GM21360 (cell line): ENCODE measurements at regions not wholly inside any gene's neighbourhood (a gene's known extent, or its start where the extent isn't known, plus 50 kb on each side); places are given as distances from the start of the nearest gene placed in this dataset.

ENCODE experiments used
- ATAC-seq: cut with Tn5 transposase; IDR thresholded peaks from one replicate; pipeline ENCODE4 v1.9.1; 2021; ENCODE audit warnings: mild to moderate bottlenecking, moderate library complexity; ENCODE audit not compliant: unreplicated experiment

- no peak for ATAC-seq
Measured at GRCh38 chr6:149212206-149212605, 105.3 kb upstream of the TAB2 start.

GRCh38 chr6:149212892-149213801 lies 104.4 kb upstream of the TAB2 start:
- ATAC-seq = no peak

- no peak for ATAC-seq
Measured at GRCh38 chr6:149213829-149214228, 103.7 kb upstream of the TAB2 start.

- ATAC-seq = no peak
Measured at GRCh38 chr6:149216459-149216858, 101.1 kb upstream of the TAB2 start.

GRCh38 chr6:149217466-149217888 lies 100.0 kb upstream of the TAB2 start:
- ATAC-seq = no peak

- ATAC-seq = no peak
Measured at GRCh38 chr6:149218471-149218870, 99.0 kb upstream of the TAB2 start.

GRCh38 chr6:149218915-149219314 lies 98.6 kb upstream of the TAB2 start:
- no peak for ATAC-seq

- no peak for ATAC-seq
Measured at GRCh38 chr6:149220882-149221773, 96.4 kb upstream of the TAB2 start.

GRCh38 chr6:149221774-149222070 lies 95.8 kb upstream of the TAB2 start:
- no peak for ATAC-seq

- no peak for ATAC-seq
Measured at GRCh38 chr6:149223120-149223903, 94.2 kb upstream of the TAB2 start.

GRCh38 chr6:149223904-149224351 lies 93.6 kb upstream of the TAB2 start:
- ATAC-seq = no peak

GRCh38 chr6:149224399-149224798 lies 93.1 kb upstream of the TAB2 start:
- ATAC-seq = no peak

GRCh38 chr6:149225370-149225769 lies 92.1 kb upstream of the TAB2 start:
- no peak for ATAC-seq

GRCh38 chr6:149225946-149226345 lies 91.6 kb upstream of the TAB2 start:
- no peak for ATAC-seq

GRCh38 chr6:149227796-149228195 lies 89.7 kb upstream of the TAB2 start:
- ATAC-seq = no peak

- ATAC-seq = no peak
Measured at GRCh38 chr6:149228311-149228955, 89.1 kb upstream of the TAB2 start.

- ATAC-seq = no peak
Measured at GRCh38 chr6:149229096-149229495, 88.4 kb upstream of the TAB2 start.

GRCh38 chr6:149230712-149231460 lies 86.6 kb upstream of the TAB2 start:
- ATAC-seq = no peak

GRCh38 chr6:149231778-149232177 lies 85.7 kb upstream of the TAB2 start:
- ATAC-seq = no peak
